Bronchial epithelial cell (primary cell): ENCODE measurements at regions not wholly inside any gene's neighbourhood (a gene's known extent, or its start where the extent isn't known, plus 50 kb on each side); places are given as distances from the start of the nearest gene placed in this dataset.

Source experiments
- DNase-seq: peaks from one replicate; pipeline ENCODE4 v3.0.0-alpha.2; 2010; ENCODE audit warnings: low read depth
- FAIRE-seq: peaks from 2 replicates; lab custom pipeline; 2011; peaks lifted over from hg19 to GRCh38; lab: Jason Lieb, UNC
- H3K27me3 ChIP-seq: 2 replicates; pipeline ENCODE4 v1.5.1; 2011; ENCODE audit warnings: low read length; ENCODE audit not compliant: control insufficient read depth, insufficient read depth
- H3K36me3 ChIP-seq: 2 replicates; pipeline ENCODE4 v1.5.1; 2011; ENCODE audit warnings: low read length; ENCODE audit not compliant: control insufficient read depth, insufficient read depth
- H3K4me3 ChIP-seq: 2 replicates; pipeline ENCODE4 v1.5.1; 2011; ENCODE audit warnings: mild to moderate bottlenecking, low read depth, low read length, control low read depth
- TF ChIP-seq, protein P1 (sequence below): IDR thresholded peaks from 2 replicates; pipeline ENCODE4 v1.5.1; 2011; ENCODE audit warnings: mild to moderate bottlenecking, moderate library complexity, low read length, control low read depth, inconsistent platforms; ENCODE audit not compliant: insufficient read depth, severe bottlenecking

DNA sequence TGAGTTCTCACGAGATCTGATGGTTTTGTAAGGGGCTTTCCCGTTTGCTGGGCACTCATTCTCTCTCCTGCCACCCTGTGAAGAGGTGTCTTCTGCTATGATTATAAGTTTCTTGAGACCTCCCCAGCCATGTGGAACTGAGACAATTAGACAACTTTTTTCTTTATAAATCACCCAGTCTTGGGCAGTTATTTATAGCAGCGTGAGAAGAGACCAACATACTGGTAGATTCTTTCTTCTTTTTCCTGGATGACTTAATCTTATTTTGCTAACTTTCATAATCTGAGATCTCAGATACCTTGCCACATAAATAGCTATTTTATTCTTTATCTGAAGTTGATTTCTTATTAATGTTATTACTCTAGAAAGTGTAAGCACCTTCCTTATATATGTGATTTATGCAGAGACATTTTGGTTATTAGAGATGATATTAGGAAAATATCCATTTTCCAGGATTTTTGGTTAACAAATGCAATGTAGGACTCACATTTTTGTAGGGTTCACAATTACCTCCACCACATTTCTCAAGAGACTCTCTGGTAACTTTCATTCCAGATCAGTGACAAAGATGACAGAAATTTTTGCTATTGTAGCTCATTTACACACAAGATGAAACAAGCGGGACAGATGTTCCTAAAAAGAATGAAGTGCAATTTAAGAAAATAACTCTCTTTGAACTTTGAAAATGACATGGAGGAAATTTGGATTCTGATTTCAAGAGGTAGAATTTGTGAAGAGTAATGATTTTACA lies 97.9 kb upstream of the RND3 start:
- FAIRE-seq = no peak
- no peak for DNase-seq
- Histone ChIP-seq H3K4me3 (no peak overlapping the region), H3K27me3 (no peaks in the 10 kb centered on the region), H3K36me3 (no peaks in the 10 kb centered on the region)
- TF ChIP-seq, protein P1, sequence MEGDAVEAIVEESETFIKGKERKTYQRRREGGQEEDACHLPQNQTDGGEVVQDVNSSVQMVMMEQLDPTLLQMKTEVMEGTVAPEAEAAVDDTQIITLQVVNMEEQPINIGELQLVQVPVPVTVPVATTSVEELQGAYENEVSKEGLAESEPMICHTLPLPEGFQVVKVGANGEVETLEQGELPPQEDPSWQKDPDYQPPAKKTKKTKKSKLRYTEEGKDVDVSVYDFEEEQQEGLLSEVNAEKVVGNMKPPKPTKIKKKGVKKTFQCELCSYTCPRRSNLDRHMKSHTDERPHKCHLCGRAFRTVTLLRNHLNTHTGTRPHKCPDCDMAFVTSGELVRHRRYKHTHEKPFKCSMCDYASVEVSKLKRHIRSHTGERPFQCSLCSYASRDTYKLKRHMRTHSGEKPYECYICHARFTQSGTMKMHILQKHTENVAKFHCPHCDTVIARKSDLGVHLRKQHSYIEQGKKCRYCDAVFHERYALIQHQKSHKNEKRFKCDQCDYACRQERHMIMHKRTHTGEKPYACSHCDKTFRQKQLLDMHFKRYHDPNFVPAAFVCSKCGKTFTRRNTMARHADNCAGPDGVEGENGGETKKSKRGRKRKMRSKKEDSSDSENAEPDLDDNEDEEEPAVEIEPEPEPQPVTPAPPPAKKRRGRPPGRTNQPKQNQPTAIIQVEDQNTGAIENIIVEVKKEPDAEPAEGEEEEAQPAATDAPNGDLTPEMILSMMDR = no peak

DNA sequence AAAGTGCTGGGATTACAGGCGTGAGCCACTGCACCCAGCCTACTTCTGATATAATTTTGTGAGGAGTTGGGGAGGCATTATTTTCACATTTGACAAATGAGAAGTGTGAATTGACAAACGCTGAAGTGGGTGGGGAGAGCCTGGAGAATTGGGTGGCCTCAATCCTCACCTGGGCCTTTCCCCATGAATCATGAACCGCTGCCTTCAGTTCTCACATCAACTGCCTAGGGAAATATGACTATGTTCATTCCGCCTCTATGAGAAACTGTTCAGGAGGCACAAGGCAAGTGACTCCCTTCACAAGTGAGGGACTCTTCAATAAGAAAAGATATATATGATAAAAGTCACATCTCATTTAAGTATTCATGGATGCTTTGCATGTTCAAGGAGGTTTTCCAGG lies 96.6 kb upstream of the RND3 start:
- TF ChIP-seq, protein P1 = no peak
- DNase-seq (peak; percentile 36), FAIRE-seq (no peak)

GRCh38 chr2:150581717-150582472 lies 94.4 kb upstream of the RND3 start:
- TF ChIP-seq, protein P1 = no peak
- no peak for DNase-seq

More for the DNA sequence above, 96.6 kb upstream of the RND3 start:
- no peaks in the 10 kb centered on the region for H3K27me3 ChIP-seq
- H3K36me3 ChIP-seq = no peaks in the 10 kb centered on the region
- H3K4me3 ChIP-seq = no peak overlapping the region

GRCh38 chr2:150578481-150578880 lies 91.0 kb upstream of the RND3 start:
- Histone ChIP-seq H3K27me3 (no peaks in the 10 kb centered on the region), H3K36me3 (no peaks in the 10 kb centered on the region), H3K4me3 (no peak overlapping the region)
- FAIRE-seq (no peak), DNase-seq (no peak)
- TF ChIP-seq, protein P1 = no peak

More at GRCh38 chr2:150581717-150582472, 94.4 kb upstream of the RND3 start:
- Histone ChIP-seq H3K36me3 (no peaks in the 10 kb centered on the region), H3K4me3 (no peak overlapping the region), H3K27me3 (no peaks in the 10 kb centered on the region)
- no peak for FAIRE-seq

DNA sequence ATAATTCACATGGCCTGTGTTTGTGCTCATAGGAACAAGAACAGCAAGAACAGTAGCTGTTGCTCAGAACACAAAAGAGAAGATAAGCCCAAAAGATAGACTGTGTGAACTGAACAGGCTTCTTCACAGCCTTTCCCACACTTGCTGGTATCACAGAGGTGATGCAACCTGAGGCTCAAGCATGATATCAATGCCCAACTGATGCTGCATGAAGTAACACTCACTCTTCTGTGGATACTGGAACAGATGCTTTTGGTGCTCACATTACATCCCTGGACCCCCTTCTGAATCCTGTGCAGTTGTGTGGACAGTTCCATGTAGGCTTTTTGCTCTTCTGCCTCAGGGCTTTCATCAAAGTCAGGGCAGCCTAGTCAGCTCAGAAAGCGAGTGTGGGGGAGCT lies 88.4 kb upstream of the RND3 start:
- no peak for DNase-seq
- TF ChIP-seq, protein P1 = no peak

More for the DNA sequence above, 88.4 kb upstream of the RND3 start:
- H3K27me3 ChIP-seq = no peaks in the 10 kb centered on the region
- H3K36me3 ChIP-seq = no peaks in the 10 kb centered on the region
- H3K4me3 ChIP-seq = no peak overlapping the region
- FAIRE-seq = no peak
